Middle frontal gyrus (tissue), 1 donor: ENCODE measurements at regions not wholly inside any gene's neighbourhood (a gene's known extent, or its start where the extent isn't known, plus 50 kb on each side); places are given as distances from the start of the nearest gene placed in this dataset.

Experiments used
- DNase-seq: peaks from one replicate; pipeline ENCODE4 v3.0.0-alpha.2; 2015; ENCODE audit warnings: low spot score; ENCODE audit errors: extremely low spot score

- peak; percentile 24 for DNase-seq
These were observed 340.7 kb upstream of the SLIT2 start for GRCh38 chr4:19910861-19911525.

- no peak for DNase-seq
These were observed 346.7 kb upstream of the SLIT2 start for GRCh38 chr4:19905024-19905423.

DNA sequence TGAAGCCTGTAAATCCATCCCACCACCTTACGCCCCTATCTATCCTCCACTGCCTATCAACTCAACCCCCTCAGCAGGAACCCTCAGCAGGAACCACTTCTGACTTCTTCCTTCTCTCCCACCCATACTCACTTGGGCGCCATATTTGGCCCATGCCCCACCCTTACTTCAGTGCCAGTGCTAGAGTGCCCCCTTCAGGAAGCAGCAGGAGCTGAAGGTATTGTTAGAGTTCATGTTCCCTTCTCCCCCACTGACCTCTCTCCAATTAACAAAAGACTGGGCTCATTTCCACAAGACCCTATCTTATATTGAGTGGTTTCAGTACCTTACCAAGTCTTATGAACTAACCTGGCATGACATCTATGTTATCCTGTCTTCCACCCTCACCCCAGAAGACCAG lies 363.1 kb upstream of the SLIT2 start:
- no peak for DNase-seq

- DNase-seq = no peak
These were observed 367.9 kb upstream of the SLIT2 start for GRCh38 chr4:19883841-19884240.

GRCh38 chr4:19880206-19880605 lies 371.5 kb upstream of the SLIT2 start:
- DNase-seq = no peak

DNA sequence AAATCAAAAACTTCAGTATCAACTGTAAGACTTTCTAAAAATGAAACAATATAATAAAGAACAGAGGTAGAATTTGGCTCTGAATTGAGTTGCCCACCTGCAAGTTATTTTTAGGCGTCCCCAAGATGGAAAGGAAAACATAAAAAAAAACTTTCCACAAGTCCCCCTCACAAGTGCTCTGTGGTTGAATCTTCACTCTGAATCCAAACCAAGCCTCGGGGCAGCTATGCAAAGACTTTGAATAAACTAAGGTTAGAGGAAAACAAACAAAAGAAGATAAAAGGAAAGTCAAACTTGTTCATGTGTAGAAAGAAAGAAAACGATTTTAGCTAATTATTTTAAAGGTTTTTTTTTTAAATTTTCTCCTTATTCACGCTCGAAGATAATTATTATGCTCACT lies 372.4 kb upstream of the SLIT2 start:
- no peak for DNase-seq

DNA sequence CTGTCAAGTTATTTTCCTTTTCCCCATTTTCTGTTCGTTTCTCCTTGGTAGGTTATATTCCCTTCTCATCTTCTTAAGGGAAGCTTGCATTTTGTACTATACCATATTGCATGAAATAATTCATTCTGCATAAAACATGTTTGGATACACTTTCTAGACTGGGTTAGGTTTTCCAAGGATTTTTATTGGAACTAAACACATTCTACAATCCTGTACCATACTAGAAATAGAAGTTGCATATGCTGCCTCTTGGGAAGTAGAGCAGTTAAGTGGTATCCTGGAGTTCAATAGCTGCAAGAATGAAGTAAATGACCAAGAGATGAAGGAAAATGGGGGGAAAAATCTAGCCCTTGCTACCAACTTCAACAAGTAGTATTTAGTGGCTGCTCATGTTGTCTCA lies 393.7 kb upstream of the SLIT2 start:
- no peak for DNase-seq

DNA sequence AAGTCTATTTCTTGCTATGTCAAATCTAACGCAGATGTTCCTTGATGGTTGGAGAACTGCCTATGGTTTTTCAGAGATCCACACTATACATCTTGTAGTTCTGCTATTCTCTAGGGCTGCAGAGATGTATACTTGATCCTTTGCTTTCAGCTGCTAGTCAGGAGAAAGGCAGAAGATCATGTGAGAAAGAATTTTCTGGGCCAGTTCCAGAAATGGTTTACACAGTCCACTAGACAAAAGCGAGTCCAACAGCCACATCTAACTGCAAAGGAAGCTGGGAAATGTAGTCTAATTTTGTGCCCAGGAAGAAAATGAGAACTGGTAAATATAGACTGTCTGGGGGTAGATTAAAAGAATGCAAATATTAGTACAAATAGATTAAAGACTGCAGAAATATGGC lies 394.3 kb upstream of the SLIT2 start:
- DNase-seq = no peak

- no peak for DNase-seq
These were observed 400.8 kb upstream of the SLIT2 start for GRCh38 chr4:19850909-19851308.

GRCh38 chr4:19844446-19844845 lies 407.3 kb upstream of the SLIT2 start:
- DNase-seq = no peak

DNA sequence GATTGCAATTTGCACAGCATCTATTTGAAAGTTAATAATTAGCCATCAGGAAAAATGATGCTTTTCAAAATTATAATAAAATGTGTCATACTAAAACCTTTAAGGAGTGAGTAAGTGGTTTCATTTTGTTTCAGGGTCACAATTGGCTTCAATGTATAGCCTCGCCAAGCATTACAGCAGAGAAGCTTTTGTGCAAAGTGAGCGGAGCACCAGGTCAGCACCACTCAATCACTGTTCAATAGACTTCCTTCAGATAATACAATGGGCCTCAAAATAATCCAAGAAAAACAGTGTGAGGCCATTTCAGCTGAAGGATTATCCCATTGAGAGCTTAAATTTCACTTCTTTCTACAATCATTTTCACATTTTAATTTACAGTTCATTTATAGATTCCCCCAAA lies 409.2 kb upstream of the SLIT2 start:
- DNase-seq = no peak

DNA sequence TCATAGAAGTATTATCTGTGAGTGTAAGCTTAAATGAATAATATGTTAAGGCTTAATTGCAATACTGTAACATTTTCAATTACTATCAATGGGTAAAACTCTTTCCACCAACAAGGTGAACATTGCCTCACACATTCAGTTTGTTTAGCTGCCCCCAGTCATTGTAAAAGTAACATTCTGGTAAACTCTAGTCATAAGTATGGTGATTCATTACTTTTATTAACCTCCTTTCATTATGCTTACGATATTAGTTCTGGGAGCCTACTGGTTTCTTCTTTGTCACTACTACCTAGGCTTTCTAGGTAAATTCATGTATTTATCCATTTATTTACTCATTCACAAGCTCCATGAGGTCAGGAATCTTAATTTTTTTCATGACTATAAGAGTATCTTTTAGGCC lies 412.8 kb upstream of the SLIT2 start:
- no peak for DNase-seq

DNA sequence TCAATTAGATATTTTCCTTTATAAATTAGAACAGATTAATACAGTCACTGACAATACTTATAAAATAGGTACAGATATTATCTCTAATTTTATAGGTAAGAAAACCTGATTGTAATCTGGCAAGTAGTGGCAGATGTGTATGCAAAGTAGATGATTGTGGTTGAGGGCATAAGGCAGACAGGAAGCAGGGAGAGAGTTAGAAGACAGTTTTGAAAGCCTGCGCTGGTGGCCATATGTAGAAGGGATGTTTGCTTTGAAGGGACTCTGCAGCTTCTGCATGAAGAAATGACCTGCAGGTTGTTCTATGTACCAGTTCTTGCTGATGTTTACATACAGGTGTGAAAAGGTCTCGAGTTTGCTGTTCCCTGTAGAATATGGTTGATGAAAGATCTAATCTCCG lies 416.3 kb upstream of the SLIT2 start:
- no peak for DNase-seq

DNA sequence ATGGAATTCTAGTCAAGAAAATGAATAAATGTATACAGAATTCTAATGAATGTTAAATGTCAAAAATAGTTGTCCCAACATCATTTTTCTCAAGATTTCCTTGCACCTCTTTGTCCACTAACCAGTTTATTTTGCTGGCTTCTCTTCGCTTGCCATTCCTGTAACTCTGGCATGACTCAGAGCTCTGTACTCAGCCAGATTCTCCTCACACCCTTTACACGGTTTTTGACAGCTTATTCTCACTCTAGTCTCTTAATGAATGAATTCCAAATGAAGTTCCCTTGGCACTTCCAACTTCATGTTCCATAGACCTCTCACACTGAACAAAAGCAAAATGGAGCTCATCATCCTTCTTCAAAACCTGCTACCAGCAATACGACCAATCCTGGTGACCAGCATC lies 419.3 kb upstream of the SLIT2 start:
- no peak for DNase-seq

GRCh38 chr4:19831644-19832285 lies 419.9 kb upstream of the SLIT2 start:
- no peak for DNase-seq

DNA sequence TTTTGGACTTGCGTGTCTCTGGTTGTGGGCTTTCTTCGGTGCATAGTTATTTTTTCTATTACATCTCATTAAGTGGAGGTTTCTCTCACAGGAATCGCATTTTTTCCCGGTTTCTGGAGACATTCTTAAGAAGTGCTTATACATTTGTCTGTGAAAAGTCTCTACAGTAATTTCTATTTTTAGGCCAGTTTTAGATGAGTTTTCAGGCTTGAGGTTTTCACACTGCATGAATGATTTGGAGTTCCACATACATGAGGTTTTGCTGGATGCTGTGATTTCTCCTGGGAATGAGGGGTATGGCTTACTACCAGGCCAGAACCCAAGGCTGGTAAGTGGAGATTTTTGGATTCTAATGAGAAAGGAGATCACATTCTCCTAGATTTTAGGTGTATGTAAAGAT lies 422.6 kb upstream of the SLIT2 start:
- DNase-seq = no peak

- DNase-seq = no peak
These were observed 427.9 kb upstream of the SLIT2 start for GRCh38 chr4:19823781-19824180.

- DNase-seq = no peak
These were observed 432.0 kb upstream of the SLIT2 start for GRCh38 chr4:19819737-19820136.

DNA sequence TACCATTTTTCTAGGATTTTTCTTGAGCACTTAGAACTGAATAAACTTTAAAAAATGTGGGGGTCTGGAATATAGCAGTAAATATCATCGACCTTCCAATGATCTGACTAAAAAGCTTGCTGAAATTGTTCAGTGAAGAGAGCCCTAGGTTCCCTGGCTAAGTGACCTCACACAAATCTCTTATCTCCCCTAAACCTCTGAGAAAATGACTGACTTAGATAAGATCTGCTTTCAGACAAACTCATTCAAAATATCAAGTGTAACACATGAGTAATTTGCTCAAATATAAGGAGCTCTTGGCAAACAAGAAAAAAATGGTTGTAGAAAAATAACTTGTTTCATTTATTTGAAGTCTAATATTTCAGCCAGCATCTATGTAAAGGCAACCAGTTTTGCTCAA lies 441.7 kb upstream of the SLIT2 start:
- DNase-seq = no peak

DNA sequence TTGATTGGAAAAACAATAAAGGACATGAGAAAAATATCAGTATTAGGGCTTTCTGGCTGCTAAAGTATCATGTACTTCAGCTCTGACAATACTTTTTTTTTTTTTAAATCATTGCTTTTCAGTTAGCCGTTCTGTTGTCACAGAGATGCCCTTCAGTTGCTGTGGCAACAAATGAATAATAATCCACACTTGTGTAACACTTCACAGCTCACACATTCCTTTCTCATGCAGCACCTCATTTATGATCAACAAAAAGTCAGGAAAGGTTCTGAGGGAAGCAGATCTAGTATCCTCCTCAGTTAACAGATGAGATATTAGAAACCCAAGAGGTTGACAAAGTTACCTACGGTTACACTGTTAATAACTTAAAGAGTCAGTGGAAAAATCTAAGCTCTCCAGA lies 444.2 kb upstream of the SLIT2 start:
- DNase-seq = no peak

GRCh38 chr4:19806865-19807264 lies 444.8 kb upstream of the SLIT2 start:
- DNase-seq = no peak

DNA sequence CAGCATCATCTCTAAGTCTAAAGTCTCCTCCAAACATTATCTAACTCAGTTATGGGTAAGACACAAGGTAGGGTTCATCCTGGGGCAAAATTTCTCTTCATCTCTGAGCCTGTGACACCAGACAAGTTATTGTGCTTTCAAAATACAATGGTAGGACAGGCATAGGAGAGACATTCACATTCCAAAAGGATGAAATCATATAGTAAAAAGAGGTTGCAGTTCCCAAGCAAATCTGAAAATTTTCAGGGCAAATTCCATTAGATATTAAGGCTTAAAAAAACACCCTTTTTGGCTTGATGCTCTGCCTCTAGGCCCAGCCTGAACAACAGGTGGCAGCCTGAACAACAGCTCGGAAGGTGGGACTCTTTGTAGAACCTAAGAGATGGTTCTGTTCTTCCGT lies 448.3 kb upstream of the SLIT2 start:
- DNase-seq = no peak

- no peak for DNase-seq
These were observed 457.9 kb upstream of the SLIT2 start for GRCh38 chr4:19793831-19794230.
